Ovary (tissue), 3 donors: ENCODE measurements at regions not wholly inside any gene's neighbourhood (a gene's known extent, or its start where the extent isn't known, plus 50 kb on each side); places are given as distances from the start of the nearest gene placed in this dataset.

Experiments
- POLR2A ChIP-seq: fragments of 450-650 bp; IDR thresholded peaks from one replicate; pipeline ENCODE4 v1.6.1; 2017; ENCODE audit warnings: antibody characterized with exemption, mild to moderate bottlenecking, moderate library complexity
- TF ChIP-seq, protein P1 (sequence below), 3 donors: fragments of 450-650 bp in 2 of 3; fragments of 200-600 bp in 1 of 3; IDR thresholded peaks; one replicate each; pipeline versions ENCODE4 v1.5.1 to v1.8.0; 2016 to 2022; ENCODE audit warnings: antibody characterized with exemption in 3 of 3, mild to moderate bottlenecking in 1 of 3
- donor health status: DM: no; HTN: no; CAD: no.

DNA sequence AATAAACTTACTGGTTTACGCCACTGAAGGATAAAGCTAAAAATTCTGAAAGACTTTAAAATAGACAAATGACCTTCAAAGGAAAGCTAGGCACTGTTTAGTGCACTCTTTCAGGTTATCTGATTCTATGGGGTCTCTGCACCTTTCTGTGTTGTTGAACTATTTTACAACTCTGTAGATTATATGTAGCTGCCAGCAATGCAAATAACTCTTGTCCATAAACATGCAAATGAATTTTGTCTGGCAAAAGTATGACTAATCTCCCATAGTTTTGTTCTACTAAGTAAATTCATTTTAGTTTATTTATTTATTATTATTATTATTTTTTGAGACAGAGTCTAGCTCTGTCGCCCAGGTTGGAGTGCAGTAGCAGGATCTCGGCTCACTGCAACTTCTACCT, 266.3 kb upstream of the CCDC196 start:
- TF ChIP-seq, protein P1, sequence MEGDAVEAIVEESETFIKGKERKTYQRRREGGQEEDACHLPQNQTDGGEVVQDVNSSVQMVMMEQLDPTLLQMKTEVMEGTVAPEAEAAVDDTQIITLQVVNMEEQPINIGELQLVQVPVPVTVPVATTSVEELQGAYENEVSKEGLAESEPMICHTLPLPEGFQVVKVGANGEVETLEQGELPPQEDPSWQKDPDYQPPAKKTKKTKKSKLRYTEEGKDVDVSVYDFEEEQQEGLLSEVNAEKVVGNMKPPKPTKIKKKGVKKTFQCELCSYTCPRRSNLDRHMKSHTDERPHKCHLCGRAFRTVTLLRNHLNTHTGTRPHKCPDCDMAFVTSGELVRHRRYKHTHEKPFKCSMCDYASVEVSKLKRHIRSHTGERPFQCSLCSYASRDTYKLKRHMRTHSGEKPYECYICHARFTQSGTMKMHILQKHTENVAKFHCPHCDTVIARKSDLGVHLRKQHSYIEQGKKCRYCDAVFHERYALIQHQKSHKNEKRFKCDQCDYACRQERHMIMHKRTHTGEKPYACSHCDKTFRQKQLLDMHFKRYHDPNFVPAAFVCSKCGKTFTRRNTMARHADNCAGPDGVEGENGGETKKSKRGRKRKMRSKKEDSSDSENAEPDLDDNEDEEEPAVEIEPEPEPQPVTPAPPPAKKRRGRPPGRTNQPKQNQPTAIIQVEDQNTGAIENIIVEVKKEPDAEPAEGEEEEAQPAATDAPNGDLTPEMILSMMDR (IDR thresholded peaks at IDR 0.05) = no peak
- TF ChIP-seq POLR2A = no peak
